Stimulated activated CD4-positive, alpha-beta T cell treated with anti-CD3 and anti-CD28 coated beads, Interleukin-1b, Interleukin-23, amount 100 ng/mL, for 4 hours (primary cell): ENCODE measurements at regions not wholly inside any gene's neighbourhood (a gene's known extent, or its start where the extent isn't known, plus 50 kb on each side); places are given as distances from the start of the nearest gene placed in this dataset.

Experiments
- DNase-seq, 2 donors: peaks; one replicate each; pipeline ENCODE4 v3.0.0-alpha.2; 2020; ENCODE audit warnings: low read depth in 2 of 2

DNA sequence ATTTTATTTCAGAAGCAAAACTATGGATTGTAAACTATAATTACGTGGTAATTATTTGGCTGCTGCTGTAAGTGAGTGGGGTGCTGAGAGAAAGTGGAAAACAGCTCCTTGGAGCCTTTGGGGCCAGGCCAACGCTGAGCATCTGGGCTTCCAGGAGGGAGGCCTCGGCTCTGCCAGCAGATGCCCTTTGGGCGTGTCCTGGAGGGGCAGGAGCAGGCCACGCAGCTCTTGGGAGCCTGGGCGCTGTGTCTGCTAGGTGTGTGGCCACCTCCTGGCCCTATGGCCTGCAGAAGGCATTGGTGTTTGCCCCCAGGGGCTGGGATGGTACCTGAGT is 423.3 kb downstream of the GLRX3 start:
- no peak for DNase-seq

- DNase-seq, result no peak
Measured at GRCh38 chr10:130560116-130560515, 423.9 kb downstream of the GLRX3 start.

DNA sequence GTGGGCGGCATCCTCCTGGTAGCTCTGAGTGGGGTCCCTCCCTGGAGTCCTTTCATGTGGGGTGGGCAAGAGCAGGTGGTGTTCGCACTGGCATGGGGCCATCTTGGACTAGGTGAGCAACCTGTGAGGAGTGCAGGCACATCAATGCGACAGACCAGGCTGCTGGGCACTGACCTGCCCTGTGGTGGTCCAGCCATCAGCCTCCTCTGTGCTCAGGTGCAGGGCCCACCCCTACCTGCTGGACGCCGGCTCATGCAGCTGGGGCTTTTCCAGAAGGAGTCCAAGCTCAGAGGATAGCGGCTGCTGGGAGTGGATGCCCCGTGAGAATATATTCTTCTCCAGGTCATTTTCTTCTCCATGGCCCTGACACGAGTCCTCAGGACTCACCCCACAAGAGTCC is 424.4 kb downstream of the GLRX3 start:
- DNase-seq, result no peak

- no peak for DNase-seq
Measured at GRCh38 chr10:130561681-130562080, 425.5 kb downstream of the GLRX3 start.

GRCh38 chr10:130567011-130567410 is 430.8 kb downstream of the GLRX3 start:
- DNase-seq, result no peak

- DNase-seq, result no peak
Measured at GRCh38 chr10:130567436-130567835, 431.2 kb downstream of the GLRX3 start.

GRCh38 chr10:130568246-130568645 is 432.1 kb downstream of the GLRX3 start:
- no peak for DNase-seq

DNA sequence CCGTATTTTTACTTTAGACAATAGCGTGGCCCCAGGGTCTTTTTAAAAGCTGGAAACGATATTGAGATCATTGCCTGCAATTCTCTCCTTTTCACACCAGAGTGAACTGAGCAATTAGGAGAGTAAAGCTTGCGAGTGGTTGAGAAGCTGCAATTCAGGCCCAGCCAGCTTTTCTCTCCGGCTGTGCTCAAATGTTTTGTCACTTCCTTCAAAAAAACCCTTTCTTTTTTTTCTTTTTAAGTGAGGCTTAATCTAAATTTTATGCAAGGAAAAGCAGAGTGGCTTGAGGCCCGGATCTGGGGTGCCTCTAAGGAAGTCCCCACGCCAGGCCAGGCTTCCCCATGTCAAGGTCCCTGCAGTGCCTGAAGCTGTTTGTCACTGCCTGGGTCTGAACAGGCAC is 433.9 kb downstream of the GLRX3 start:
- DNase-seq, result no peak

DNA sequence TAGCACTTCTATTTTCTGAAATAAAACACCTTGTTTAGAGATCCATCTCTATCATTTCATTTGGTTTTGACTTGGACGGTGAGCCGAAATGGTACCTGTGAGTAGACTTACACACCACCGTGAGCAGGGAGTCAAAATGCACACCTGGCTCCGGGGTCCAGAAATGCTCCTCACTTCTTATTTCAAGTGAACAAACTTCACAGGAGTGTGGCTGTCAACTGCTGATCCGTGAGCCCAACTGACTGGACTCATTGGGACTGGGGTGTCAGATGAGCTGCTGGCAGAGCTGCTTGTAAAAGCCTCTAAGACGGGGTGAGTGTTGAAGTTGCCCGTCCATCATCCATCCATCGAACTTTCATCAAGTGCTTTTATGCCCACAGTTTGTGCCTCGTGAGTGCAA is 435.5 kb downstream of the GLRX3 start:
- no peak for DNase-seq

- DNase-seq, result no peak
Measured at GRCh38 chr10:130573446-130573845, 437.3 kb downstream of the GLRX3 start.

- no peak for DNase-seq
Measured at GRCh38 chr10:130575756-130576285, 439.6 kb downstream of the GLRX3 start.

- no peak for DNase-seq
Measured at GRCh38 chr10:130576427-130576826, 440.2 kb downstream of the GLRX3 start.

- no peak for DNase-seq
Measured at GRCh38 chr10:130577039-130577438, 440.8 kb downstream of the GLRX3 start.

GRCh38 chr10:130578532-130579289 is 442.5 kb downstream of the GLRX3 start:
- DNase-seq, result no peak

DNA sequence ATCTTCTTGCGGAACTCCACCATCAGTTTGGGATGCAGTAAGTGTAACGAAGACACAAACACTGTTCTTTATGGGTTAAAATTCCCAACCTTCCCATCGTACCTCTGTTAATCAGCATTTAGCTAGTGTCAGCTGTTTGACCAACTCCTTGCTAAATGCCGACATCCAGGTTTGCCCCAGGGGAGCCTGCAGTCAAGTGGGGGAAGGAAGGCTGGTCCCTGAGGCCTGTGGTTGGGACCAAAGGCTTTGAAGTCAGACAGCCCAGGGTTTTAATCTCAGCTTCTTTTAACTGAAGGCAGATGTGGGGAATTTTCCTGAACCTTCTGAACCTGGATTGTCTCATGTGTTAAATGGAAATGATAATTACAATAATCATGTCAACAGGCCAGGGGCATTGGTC is 443.7 kb downstream of the GLRX3 start:
- no peak for DNase-seq

GRCh38 chr10:130580975-130581374 is 444.8 kb downstream of the GLRX3 start:
- no peak for DNase-seq

DNA sequence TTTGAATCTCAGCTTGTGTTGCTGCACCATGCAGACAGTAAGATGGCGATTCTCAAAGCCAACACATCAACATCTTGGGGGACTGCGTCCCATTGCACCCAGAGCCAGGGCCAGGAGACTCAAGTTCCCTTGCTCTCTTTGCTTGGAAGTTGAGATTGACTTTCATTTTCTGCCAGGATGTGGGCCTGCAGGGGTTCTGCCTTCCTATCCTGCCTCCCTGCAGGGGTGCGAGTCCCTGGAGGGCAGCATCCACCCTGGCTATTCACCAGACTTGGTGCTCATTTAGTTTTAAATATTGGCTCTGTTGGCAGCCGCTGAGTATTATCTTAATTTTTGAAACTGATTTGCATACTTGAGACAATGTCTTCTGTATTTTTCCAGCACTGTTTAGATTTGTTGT is 451.5 kb downstream of the GLRX3 start:
- DNase-seq, result no peak

DNA sequence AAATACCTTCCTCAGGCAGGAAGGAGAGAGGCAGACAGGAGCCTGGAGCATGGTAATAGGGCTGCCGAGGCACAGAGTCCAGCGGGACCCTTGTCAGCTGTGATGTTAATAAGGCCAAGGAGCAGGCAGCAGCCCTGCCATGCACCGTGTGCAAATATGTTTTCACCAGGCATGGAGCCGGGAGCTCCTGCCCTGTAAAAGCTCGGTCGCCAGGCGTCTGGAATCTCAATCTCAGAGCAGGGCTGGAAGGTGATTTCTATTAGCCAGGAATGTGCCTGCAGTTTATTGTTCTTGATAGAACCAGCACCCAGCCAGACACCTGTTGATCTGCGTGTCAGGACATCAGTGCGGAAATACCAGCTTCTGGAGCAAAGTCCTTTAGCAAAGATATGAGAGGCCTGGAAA is 469.8 kb downstream of the GLRX3 start:
- DNase-seq, result no peak

- DNase-seq, result no peak
Measured at GRCh38 chr10:130607366-130607765, 471.2 kb downstream of the GLRX3 start.

DNA sequence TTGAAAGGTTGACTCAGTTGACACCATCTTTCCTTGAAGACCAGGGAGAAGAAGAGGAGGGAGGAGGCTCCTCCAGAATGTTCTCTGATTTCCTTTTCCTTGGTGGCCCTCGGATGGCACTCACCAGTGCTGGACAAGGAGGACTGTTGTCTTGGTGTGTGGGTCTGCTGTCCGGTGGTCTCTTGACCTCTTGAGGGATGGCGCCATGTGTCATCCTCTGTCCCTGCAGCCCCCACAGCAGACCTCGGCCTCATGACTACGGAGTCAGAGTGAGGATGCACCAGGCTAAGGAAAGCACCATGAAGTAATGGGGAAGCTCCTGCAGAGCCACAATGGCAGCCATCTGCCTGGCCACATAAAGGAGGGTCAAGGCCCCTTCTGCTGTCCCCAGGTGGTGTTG is 475.0 kb downstream of the GLRX3 start:
- DNase-seq, result no peak

- DNase-seq, result no peak
Measured at GRCh38 chr10:130615457-130615856, 479.3 kb downstream of the GLRX3 start.

- no peak for DNase-seq
Measured at GRCh38 chr10:130617985-130618384, 481.8 kb downstream of the GLRX3 start.

- DNase-seq, result no peak
Measured at GRCh38 chr10:130618647-130619046, 482.5 kb downstream of the GLRX3 start.

GRCh38 chr10:130621231-130621775 is 485.1 kb downstream of the GLRX3 start:
- no peak for DNase-seq
